ENCODE measurements at regions not wholly inside any gene's neighbourhood (a gene's known extent, or its start where the extent isn't known, plus 50 kb on each side); places are given as distances from the start of the nearest gene placed in this dataset.

- Histone ChIP-seq H3K36me3 (replicated peaks in 1 of 2; ENCODE audit: control insufficient read depth in 1 of 2, insufficient read depth in 2 of 2, low read length in 2 of 2) (no peaks in the 10 kb centered on the region), H3K9me3 (replicated peaks in 1 of 2; ENCODE audit: control insufficient read depth in 1 of 2, insufficient read depth in 1 of 2, low read length in 2 of 2) (peaks cover under 1 to 4% of the 10 kb centered on the region in 2 donors), H3K4me3 (replicated peaks in 1 of 3; ENCODE audit: low read depth in 2 of 3, low read length in 3 of 3) (no peak overlapping the region), H2AFZ (ENCODE audit: insufficient read depth, low read depth, low read length, poor library complexity, severe bottlenecking) (no peak overlapping the region), H3K9ac (ENCODE audit: insufficient read depth, low read length, poor library complexity, severe bottlenecking) (no peak overlapping the region), H4K20me1 (ENCODE audit: insufficient read depth, low read length) (no peaks in the 10 kb centered on the region), H3K4me2 (replicated peaks; ENCODE audit: extremely low read depth, low read length, poor library complexity, severe bottlenecking) (no peak overlapping the region), H3K27me3 (ENCODE audit: control insufficient read depth in 2 of 2, insufficient read depth in 2 of 2, low read length in 2 of 2) (no peaks in the 10 kb centered on the region), H3K4me1 (ENCODE audit: control insufficient read depth in 1 of 2, insufficient read depth in 2 of 2, low read length in 2 of 2) (no peaks in the 10 kb centered on the region), H3K27ac (ENCODE audit: low read depth in 1 of 2, low read length in 2 of 2) (no peak overlapping the region), H3K79me2 (ENCODE audit: insufficient read depth, low read length) (no peaks in the 10 kb centered on the region)
- 67% methylated on average over 1 of the region's 2 CpGs for WGBS (ENCODE audit: insufficient coverage)
- no peak for DNase-seq
- no peaks in the 10 kb centered on the region for H3K36me3 Mint-ChIP-seq
- intact Hi-C loops (cut with micrococcal nuclease) = no loop called here
- TF ChIP-seq CTCF (IDR thresholded peaks at IDR 0.05) = no peak
- H3K4me1 Mint-ChIP-seq = no peaks in the 10 kb centered on the region
- peaks cover 2 to 4% (median 3%) of the 10 kb centered on the region in 3 donors for H3K27me3 Mint-ChIP-seq (ENCODE audit: low read depth in 3 of 3)
- H3K9me3 Mint-ChIP-seq = peaks cover 4 to 18% (median 12%) of the 10 kb centered on the region in 7 donors
- no peak overlapping the region for H3K4me3 Mint-ChIP-seq
- no peak overlapping the region for H3K27ac Mint-ChIP-seq
Observed at GRCh38 chr1:98500324-98500723, 161.2 kb upstream of the SNX7 start.

- peaks cover 2 to 4% (median 3%) of the 10 kb centered on the region in 3 donors for H3K27me3 Mint-ChIP-seq (ENCODE audit: low read depth in 3 of 3)
- no peak overlapping the region for H3K9ac ChIP-seq (ENCODE audit: insufficient read depth, low read length, poor library complexity, severe bottlenecking)
- no peaks in the 10 kb centered on the region for H3K4me1 Mint-ChIP-seq
- H3K36me3 ChIP-seq (replicated peaks in 1 of 2; ENCODE audit: control insufficient read depth in 1 of 2, insufficient read depth in 2 of 2, low read length in 2 of 2) = no peaks in the 10 kb centered on the region
- no peaks in the 10 kb centered on the region for H3K9me3 ChIP-seq (replicated peaks in 1 of 2; ENCODE audit: control insufficient read depth in 1 of 2, insufficient read depth in 1 of 2, low read length in 2 of 2)
- H3K27ac ChIP-seq (ENCODE audit: low read depth in 1 of 2, low read length in 2 of 2) = no peak overlapping the region
- intact Hi-C loops (cut with micrococcal nuclease) = no loop called here
- no peak overlapping the region for H3K4me2 ChIP-seq (replicated peaks; ENCODE audit: extremely low read depth, low read length, poor library complexity, severe bottlenecking)
- no peaks in the 10 kb centered on the region for H3K36me3 Mint-ChIP-seq
- H3K4me1 ChIP-seq (ENCODE audit: control insufficient read depth in 1 of 2, insufficient read depth in 2 of 2, low read length in 2 of 2) = no peaks in the 10 kb centered on the region
- no peak overlapping the region for H3K4me3 Mint-ChIP-seq
- no peak for TF ChIP-seq CTCF (IDR thresholded peaks at IDR 0.05)
- peaks cover 2 to 14% (median 10%) of the 10 kb centered on the region in 7 donors for H3K9me3 Mint-ChIP-seq
- H4K20me1 ChIP-seq (ENCODE audit: insufficient read depth, low read length) = no peaks in the 10 kb centered on the region
- no CpG with 5 or more reads among the region's 1 CpG for WGBS (ENCODE audit: insufficient coverage)
- no peaks in the 10 kb centered on the region for H3K79me2 ChIP-seq (ENCODE audit: insufficient read depth, low read length)
- no peak for DNase-seq
- no peaks in the 10 kb centered on the region for H3K27me3 ChIP-seq (ENCODE audit: control insufficient read depth in 2 of 2, insufficient read depth in 2 of 2, low read length in 2 of 2)
- H3K27ac Mint-ChIP-seq = no peak overlapping the region
- no peak overlapping the region for H2AFZ ChIP-seq (ENCODE audit: insufficient read depth, low read depth, low read length, poor library complexity, severe bottlenecking)
- no peak overlapping the region for H3K4me3 ChIP-seq (replicated peaks in 1 of 3; ENCODE audit: low read depth in 2 of 3, low read length in 3 of 3)
Observed at GRCh38 chr1:98498651-98499050, 162.9 kb upstream of the SNX7 start.
